WI38 (cell line): ENCODE measurements at regions not wholly inside any gene's neighbourhood (a gene's known extent, or its start where the extent isn't known, plus 50 kb on each side); places are given as distances from the start of the nearest gene placed in this dataset.

Experiments used
- H3K4me3 ChIP-seq: 2 replicates; pipeline ENCODE4 v1.5.1; 2011; ENCODE audit warnings: low read depth, mild to moderate bottlenecking, control low read depth, low read length
- TF ChIP-seq, protein P1 (sequence below): IDR thresholded peaks from 2 replicates; pipeline ENCODE4 v1.5.1; 2012; ENCODE audit warnings: low read depth, mild to moderate bottlenecking, control low read depth, low read length

DNA sequence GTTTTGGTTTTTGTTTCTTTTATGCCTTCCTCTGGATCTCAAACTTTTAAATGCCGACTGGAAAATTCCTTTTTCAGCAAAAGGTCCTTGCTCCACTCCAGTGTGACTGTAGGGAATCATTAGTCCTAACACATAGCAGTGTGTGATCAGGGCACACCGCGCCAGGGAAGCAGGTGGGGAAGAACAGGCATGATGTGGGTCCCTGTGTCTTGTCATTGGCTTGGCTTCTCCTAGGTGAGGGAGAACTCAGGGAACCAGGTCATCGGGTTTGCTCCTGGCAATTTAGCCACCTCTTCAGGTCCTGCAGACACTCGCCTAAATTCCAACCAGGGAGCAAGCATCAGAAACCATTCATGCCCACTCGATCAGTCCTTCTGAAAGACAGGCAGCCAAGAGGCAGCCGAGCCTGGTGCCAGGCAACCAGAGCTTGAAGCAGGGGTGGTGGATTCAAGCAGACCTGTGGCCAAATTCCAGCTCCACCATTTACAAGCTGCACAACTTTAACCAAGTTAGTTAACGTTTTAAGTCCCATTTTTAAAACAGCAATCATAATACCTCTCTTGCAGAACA is 514.2 kb downstream of the BNC2 start:
- no peak overlapping the region for H3K4me3 ChIP-seq
- TF ChIP-seq, protein P1, sequence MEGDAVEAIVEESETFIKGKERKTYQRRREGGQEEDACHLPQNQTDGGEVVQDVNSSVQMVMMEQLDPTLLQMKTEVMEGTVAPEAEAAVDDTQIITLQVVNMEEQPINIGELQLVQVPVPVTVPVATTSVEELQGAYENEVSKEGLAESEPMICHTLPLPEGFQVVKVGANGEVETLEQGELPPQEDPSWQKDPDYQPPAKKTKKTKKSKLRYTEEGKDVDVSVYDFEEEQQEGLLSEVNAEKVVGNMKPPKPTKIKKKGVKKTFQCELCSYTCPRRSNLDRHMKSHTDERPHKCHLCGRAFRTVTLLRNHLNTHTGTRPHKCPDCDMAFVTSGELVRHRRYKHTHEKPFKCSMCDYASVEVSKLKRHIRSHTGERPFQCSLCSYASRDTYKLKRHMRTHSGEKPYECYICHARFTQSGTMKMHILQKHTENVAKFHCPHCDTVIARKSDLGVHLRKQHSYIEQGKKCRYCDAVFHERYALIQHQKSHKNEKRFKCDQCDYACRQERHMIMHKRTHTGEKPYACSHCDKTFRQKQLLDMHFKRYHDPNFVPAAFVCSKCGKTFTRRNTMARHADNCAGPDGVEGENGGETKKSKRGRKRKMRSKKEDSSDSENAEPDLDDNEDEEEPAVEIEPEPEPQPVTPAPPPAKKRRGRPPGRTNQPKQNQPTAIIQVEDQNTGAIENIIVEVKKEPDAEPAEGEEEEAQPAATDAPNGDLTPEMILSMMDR = no peak

DNA sequence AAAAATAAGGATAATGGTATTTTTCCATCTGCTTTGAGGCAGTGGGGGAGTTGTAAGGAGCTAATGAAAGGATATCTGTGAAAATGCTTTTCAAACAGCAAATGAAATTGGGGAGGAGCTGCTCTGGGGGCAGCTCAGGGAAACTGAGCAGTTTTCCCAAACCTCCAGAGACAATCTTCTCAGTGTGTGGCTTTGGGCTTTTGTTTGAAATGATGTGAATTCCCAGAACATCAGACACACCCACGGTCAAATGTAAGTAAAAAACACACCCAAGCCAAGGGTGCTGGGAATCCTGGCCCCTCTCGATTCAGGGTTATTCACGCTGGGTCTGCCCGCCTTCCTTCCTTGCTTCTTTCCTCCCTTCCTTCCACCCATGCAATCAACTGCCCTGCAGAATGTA is 512.6 kb downstream of the BNC2 start:
- H3K4me3 ChIP-seq = no peak overlapping the region
- TF ChIP-seq, protein P1 = no peak

DNA sequence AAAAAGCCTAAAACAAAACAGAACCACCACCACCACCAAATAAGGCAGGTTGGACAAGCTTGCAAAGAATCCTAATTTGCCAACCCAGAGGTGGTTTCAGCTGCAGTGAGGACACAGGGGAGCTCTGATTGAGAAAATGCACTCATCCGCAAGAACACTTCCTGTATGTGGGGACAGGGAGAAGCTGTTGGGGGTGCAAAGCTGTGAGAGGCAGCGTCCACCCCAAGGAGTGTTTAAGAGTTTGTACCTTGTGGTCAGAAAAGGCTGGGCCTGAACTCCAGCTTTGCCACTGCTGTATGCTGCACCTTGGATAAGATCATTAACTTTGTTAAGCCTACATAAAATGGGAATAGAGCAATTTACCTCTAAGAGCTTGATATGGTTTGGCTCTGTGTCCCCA is 511.7 kb downstream of the BNC2 start:
- TF ChIP-seq, protein P1 = no peak
- H3K4me3 ChIP-seq = no peak overlapping the region
